ENCODE measurements at regions not wholly inside any gene's neighbourhood (a gene's known extent, or its start where the extent isn't known, plus 50 kb on each side); places are given as distances from the start of the nearest gene placed in this dataset.
"Not testable (repeated sequence)": the region's sequence is repeated elsewhere in the genome, so short reads cannot be mapped to it uniquely, and the experiment has no call there.

- in situ Hi-C loops (cut with HindIII; ENCODE audit: low pct_unique_long_range_greater_than_20kb, low sequenced_read_pairs): no loop called here
- DNase-seq (ENCODE audit: low read depth in 1 of 2, low spot score in 1 of 2): no peak
- no peak for TF ChIP-seq JUND (IDR thresholded peaks at IDR 0.05; ENCODE audit: low read depth)
Observed at GRCh38 chr16:86229283-86229682, 281.0 kb upstream of the FOXF1 start.

- in situ Hi-C loops (cut with HindIII; ENCODE audit: low pct_unique_long_range_greater_than_20kb, low sequenced_read_pairs): no loop called here
- TF ChIP-seq JUND (IDR thresholded peaks at IDR 0.05; ENCODE audit: low read depth): no peak
Observed at GRCh38 chr16:86229866-86230656, 280.3 kb upstream of the FOXF1 start.

GRCh38 chr16:86231321-86231995 is 278.9 kb upstream of the FOXF1 start:
- TF ChIP-seq JUND (IDR thresholded peaks at IDR 0.05; ENCODE audit: low read depth): no peak
- no peak for DNase-seq (ENCODE audit: low read depth in 1 of 2, low spot score in 1 of 2)
- in situ Hi-C loops (cut with HindIII; ENCODE audit: low pct_unique_long_range_greater_than_20kb, low sequenced_read_pairs): no loop called here

More at GRCh38 chr16:86229866-86230656, 280.3 kb upstream of the FOXF1 start:
- DNase-seq (ENCODE audit: low read depth in 1 of 2, low spot score in 1 of 2): no peak

GRCh38 chr16:86231996-86232350 is 278.4 kb upstream of the FOXF1 start:
- in situ Hi-C loops (cut with HindIII; ENCODE audit: low pct_unique_long_range_greater_than_20kb, low sequenced_read_pairs): no loop called here
- no peak for TF ChIP-seq JUND (IDR thresholded peaks at IDR 0.05; ENCODE audit: low read depth)
- no peak for DNase-seq (ENCODE audit: low read depth in 1 of 2, low spot score in 1 of 2)

- DNase-seq (ENCODE audit: low read depth in 1 of 2, low spot score in 1 of 2): no peak
- in situ Hi-C loops (cut with HindIII; ENCODE audit: low pct_unique_long_range_greater_than_20kb, low sequenced_read_pairs): no loop called here
- TF ChIP-seq JUND (IDR thresholded peaks at IDR 0.05; ENCODE audit: low read depth): no peak
Observed at GRCh38 chr16:86232496-86232895, 277.8 kb upstream of the FOXF1 start.

- DNase-seq (ENCODE audit: low read depth in 1 of 2, low spot score in 1 of 2); in situ Hi-C loops (cut with HindIII; ENCODE audit: low pct_unique_long_range_greater_than_20kb, low sequenced_read_pairs): not testable (repeated sequence)
Observed at GRCh38 chr16:86233506-86233905, 276.8 kb upstream of the FOXF1 start.

- no peak for TF ChIP-seq JUND (IDR thresholded peaks at IDR 0.05; ENCODE audit: low read depth)
- DNase-seq (ENCODE audit: low read depth in 1 of 2, low spot score in 1 of 2): no peak
- in situ Hi-C loops (cut with HindIII; ENCODE audit: low pct_unique_long_range_greater_than_20kb, low sequenced_read_pairs): no loop called here
Observed at GRCh38 chr16:86239381-86239780, 270.9 kb upstream of the FOXF1 start.

GRCh38 chr16:86240716-86241363 is 269.5 kb upstream of the FOXF1 start:
- TF ChIP-seq JUND (IDR thresholded peaks at IDR 0.05; ENCODE audit: low read depth): no peak
- no peak for DNase-seq (ENCODE audit: low read depth in 1 of 2, low spot score in 1 of 2)
- in situ Hi-C loops (cut with HindIII; ENCODE audit: low pct_unique_long_range_greater_than_20kb, low sequenced_read_pairs): no loop called here

GRCh38 chr16:86241681-86242080 is 268.6 kb upstream of the FOXF1 start:
- TF ChIP-seq JUND (IDR thresholded peaks at IDR 0.05; ENCODE audit: low read depth): no peak
- in situ Hi-C loops (cut with HindIII; ENCODE audit: low pct_unique_long_range_greater_than_20kb, low sequenced_read_pairs): no loop called here
- DNase-seq (ENCODE audit: low read depth in 1 of 2, low spot score in 1 of 2): no peak

- TF ChIP-seq JUND (IDR thresholded peaks at IDR 0.05; ENCODE audit: low read depth): no peak
- in situ Hi-C loops (cut with HindIII; ENCODE audit: low pct_unique_long_range_greater_than_20kb, low sequenced_read_pairs): no loop called here
- DNase-seq (ENCODE audit: low read depth in 1 of 2, low spot score in 1 of 2): no peak
Observed at GRCh38 chr16:86242244-86243122, 267.8 kb upstream of the FOXF1 start.

- DNase-seq (ENCODE audit: low read depth in 1 of 2, low spot score in 1 of 2): no peak
- no peak for TF ChIP-seq JUND (IDR thresholded peaks at IDR 0.05; ENCODE audit: low read depth)
- in situ Hi-C loops (cut with HindIII; ENCODE audit: low pct_unique_long_range_greater_than_20kb, low sequenced_read_pairs): no loop called here
Observed at GRCh38 chr16:86243123-86243473, 267.2 kb upstream of the FOXF1 start.

- no peak for DNase-seq (ENCODE audit: low read depth in 1 of 2, low spot score in 1 of 2)
Observed at GRCh38 chr16:86243571-86244154, 266.7 kb upstream of the FOXF1 start.

More at GRCh38 chr16:86243571-86244154, 266.7 kb upstream of the FOXF1 start:
- no peak for TF ChIP-seq JUND (IDR thresholded peaks at IDR 0.05; ENCODE audit: low read depth)
- in situ Hi-C loops (cut with HindIII; ENCODE audit: low pct_unique_long_range_greater_than_20kb, low sequenced_read_pairs): no loop called here
